ENCODE measurements at regions not wholly inside any gene's neighbourhood (a gene's known extent, or its start where the extent isn't known, plus 50 kb on each side); places are given as distances from the start of the nearest gene placed in this dataset.

- POLR2A ChIA-PET = no interaction called here
- H3K27ac ChIP-seq (ENCODE audit: low read length) = no peak overlapping the region
- no peak overlapping the region for H3K27ac Mint-ChIP-seq
- no peaks in the 10 kb centered on the region for H3K36me3 ChIP-seq (ENCODE audit: control insufficient read depth in 2 of 2, extremely low read depth in 1 of 2, insufficient read depth in 1 of 2, low read length in 1 of 2)
- H3K36me3 Mint-ChIP-seq = no peaks in the 10 kb centered on the region
- no peaks in the 10 kb centered on the region for H3K27me3 ChIP-seq (replicated peaks in 1 of 2; ENCODE audit: control insufficient read depth in 2 of 2, extremely low read depth in 1 of 2, insufficient read depth in 2 of 2, low read length in 1 of 2)
- H3K27me3 Mint-ChIP-seq = no peaks in the 10 kb centered on the region
- CTCF ChIA-PET = no interaction called here
- H3K4me3 ChIP-seq (ENCODE audit: control insufficient read depth in 1 of 2, extremely low read depth in 1 of 2, low read length in 1 of 2) = no peak overlapping the region
- no peak overlapping the region for H3K4me3 Mint-ChIP-seq
- WGBS (ENCODE audit: insufficient coverage) = no CpG with 5 or more reads among the region's 2 CpGs
- H3K9me3 ChIP-seq = no peaks in the 10 kb centered on the region
- H3K4me1 ChIP-seq (ENCODE audit: control insufficient read depth in 1 of 2, extremely low read depth in 1 of 2, insufficient read depth in 2 of 2, low read length in 2 of 2) = no peaks in the 10 kb centered on the region
- DNase-seq = no peak
- no peak for ATAC-seq (replicated peaks in 1 of 4)
- H3K9me3 Mint-ChIP-seq = peaks cover 0 to 9% (median 2%) of the 10 kb centered on the region in 3 donors
- H3K4me1 Mint-ChIP-seq = no peaks in the 10 kb centered on the region
Measured at GRCh38 chrX:6660567-6661264, 125.8 kb upstream of the VCX3A start.

- no peak overlapping the region for H3K4me3 Mint-ChIP-seq
- no CpG with 5 or more reads among the region's 2 CpGs for WGBS (ENCODE audit: insufficient coverage)
- H3K27me3 Mint-ChIP-seq = no peaks in the 10 kb centered on the region
- Histone ChIP-seq H3K4me1 (ENCODE audit: control insufficient read depth in 1 of 2, extremely low read depth in 1 of 2, insufficient read depth in 2 of 2, low read length in 2 of 2) (no peaks in the 10 kb centered on the region), H3K4me3 (ENCODE audit: control insufficient read depth in 1 of 2, extremely low read depth in 1 of 2, low read length in 1 of 2) (no peak overlapping the region), H3K9me3 (no peaks in the 10 kb centered on the region), H3K27ac (ENCODE audit: low read length) (no peak overlapping the region), H3K36me3 (ENCODE audit: control insufficient read depth in 2 of 2, extremely low read depth in 1 of 2, insufficient read depth in 1 of 2, low read length in 1 of 2) (no peaks in the 10 kb centered on the region), H3K27me3 (replicated peaks in 1 of 2; ENCODE audit: control insufficient read depth in 2 of 2, extremely low read depth in 1 of 2, insufficient read depth in 2 of 2, low read length in 1 of 2) (no peaks in the 10 kb centered on the region)
- no peak overlapping the region for H3K27ac Mint-ChIP-seq
- H3K9me3 Mint-ChIP-seq = peaks cover 0 to 4% (median 2%) of the 10 kb centered on the region in 3 donors
- no peaks in the 10 kb centered on the region for H3K36me3 Mint-ChIP-seq
- H3K4me1 Mint-ChIP-seq = no peaks in the 10 kb centered on the region
- ChIA-PET POLR2A (no interaction called here), CTCF (no interaction called here)
- DNase-seq (no peak), ATAC-seq (replicated peaks in 1 of 4) (no peak)
Measured at GRCh38 chrX:6645216-6645615, 110.3 kb upstream of the VCX3A start.

GRCh38 chrX:6644411-6644810, 109.5 kb upstream of the VCX3A start:
- H3K27ac ChIP-seq (ENCODE audit: low read length) = no peak overlapping the region
- CTCF ChIA-PET = no interaction called here
- H3K4me3 ChIP-seq (ENCODE audit: control insufficient read depth in 1 of 2, extremely low read depth in 1 of 2, low read length in 1 of 2) = no peak overlapping the region
- Mint-ChIP-seq H3K4me3 (no peak overlapping the region), H3K36me3 (no peaks in the 10 kb centered on the region), H3K9me3 (peaks cover 0 to 7% (median 2%) of the 10 kb centered on the region in 3 donors), H3K27me3 (no peaks in the 10 kb centered on the region), H3K27ac (no peak overlapping the region), H3K4me1 (no peaks in the 10 kb centered on the region)
- ATAC-seq (replicated peaks in 1 of 4) = no peak
- no CpG with 5 or more reads among the region's 4 CpGs for WGBS (ENCODE audit: insufficient coverage)
- H3K36me3 ChIP-seq (ENCODE audit: control insufficient read depth in 2 of 2, extremely low read depth in 1 of 2, insufficient read depth in 1 of 2, low read length in 1 of 2) = no peaks in the 10 kb centered on the region
- POLR2A ChIA-PET = no interaction called here
- no peaks in the 10 kb centered on the region for H3K9me3 ChIP-seq
- H3K27me3 ChIP-seq (replicated peaks in 1 of 2; ENCODE audit: control insufficient read depth in 2 of 2, extremely low read depth in 1 of 2, insufficient read depth in 2 of 2, low read length in 1 of 2) = no peaks in the 10 kb centered on the region
- no peaks in the 10 kb centered on the region for H3K4me1 ChIP-seq (ENCODE audit: control insufficient read depth in 1 of 2, extremely low read depth in 1 of 2, insufficient read depth in 2 of 2, low read length in 2 of 2)
- DNase-seq = no peak

- WGBS (ENCODE audit: insufficient coverage) = no CpG with 5 or more reads among the region's 4 CpGs
- ChIA-PET POLR2A (no interaction called here), CTCF (no interaction called here)
- Histone ChIP-seq H3K9me3 (no peaks in the 10 kb centered on the region), H3K36me3 (ENCODE audit: control insufficient read depth in 2 of 2, extremely low read depth in 1 of 2, insufficient read depth in 1 of 2, low read length in 1 of 2) (no peaks in the 10 kb centered on the region), H3K4me3 (ENCODE audit: control insufficient read depth in 1 of 2, extremely low read depth in 1 of 2, low read length in 1 of 2) (no peak overlapping the region), H3K4me1 (ENCODE audit: control insufficient read depth in 1 of 2, extremely low read depth in 1 of 2, insufficient read depth in 2 of 2, low read length in 2 of 2) (no peaks in the 10 kb centered on the region), H3K27me3 (replicated peaks in 1 of 2; ENCODE audit: control insufficient read depth in 2 of 2, extremely low read depth in 1 of 2, insufficient read depth in 2 of 2, low read length in 1 of 2) (no peaks in the 10 kb centered on the region), H3K27ac (ENCODE audit: low read length) (no peak overlapping the region)
- no peaks in the 10 kb centered on the region for H3K4me1 Mint-ChIP-seq
- no peak overlapping the region for H3K27ac Mint-ChIP-seq
- H3K27me3 Mint-ChIP-seq = no peaks in the 10 kb centered on the region
- peaks cover 0 to 6% (median 1%) of the 10 kb centered on the region in 3 donors for H3K9me3 Mint-ChIP-seq
- no peak for ATAC-seq (replicated peaks in 1 of 4)
- no peak overlapping the region for H3K4me3 Mint-ChIP-seq
- no peak for DNase-seq
- H3K36me3 Mint-ChIP-seq = no peaks in the 10 kb centered on the region
Measured at GRCh38 chrX:6640727-6641126, 105.8 kb upstream of the VCX3A start.

- WGBS (ENCODE audit: insufficient coverage) = 100% methylated on average over 1 of the region's 7 CpGs
- Mint-ChIP-seq H3K4me1 (no peaks in the 10 kb centered on the region), H3K4me3 (no peak overlapping the region), H3K27ac (no peak overlapping the region), H3K27me3 (no peaks in the 10 kb centered on the region), H3K36me3 (no peaks in the 10 kb centered on the region), H3K9me3 (peaks cover 2 to 9% (median 3%) of the 10 kb centered on the region in 3 donors)
- ATAC-seq (replicated peaks in 1 of 4) (no peak), DNase-seq (no peak)
- Histone ChIP-seq H3K9me3 (no peaks in the 10 kb centered on the region), H3K4me3 (ENCODE audit: control insufficient read depth in 1 of 2, extremely low read depth in 1 of 2, low read length in 1 of 2) (no peak overlapping the region), H3K4me1 (ENCODE audit: control insufficient read depth in 1 of 2, extremely low read depth in 1 of 2, insufficient read depth in 2 of 2, low read length in 2 of 2) (no peaks in the 10 kb centered on the region), H3K27me3 (replicated peaks in 1 of 2; ENCODE audit: control insufficient read depth in 2 of 2, extremely low read depth in 1 of 2, insufficient read depth in 2 of 2, low read length in 1 of 2) (no peaks in the 10 kb centered on the region), H3K36me3 (ENCODE audit: control insufficient read depth in 2 of 2, extremely low read depth in 1 of 2, insufficient read depth in 1 of 2, low read length in 1 of 2) (no peaks in the 10 kb centered on the region), H3K27ac (ENCODE audit: low read length) (no peak overlapping the region)
- ChIA-PET POLR2A (no interaction called here), CTCF (interaction anchor here in 1 of 2 donors (0.6 to 0.7 kb wide), 2 partner anchors 27 to 424 kb away, joined by 3 to 6 read pairs; no protein-coding TSS in a partner anchor)
Measured at GRCh38 chrX:6614506-6614905, 79.6 kb upstream of the VCX3A start.

- Mint-ChIP-seq H3K4me3 (no peak overlapping the region), H3K9me3 (peaks cover 0 to 3% (median 0%) of the 10 kb centered on the region in 3 donors), H3K4me1 (no peaks in the 10 kb centered on the region), H3K27ac (no peak overlapping the region), H3K36me3 (no peaks in the 10 kb centered on the region), H3K27me3 (no peaks in the 10 kb centered on the region)
- Histone ChIP-seq H3K4me3 (ENCODE audit: control insufficient read depth in 1 of 2, extremely low read depth in 1 of 2, low read length in 1 of 2) (no peak overlapping the region), H3K9me3 (no peaks in the 10 kb centered on the region), H3K4me1 (ENCODE audit: control insufficient read depth in 1 of 2, extremely low read depth in 1 of 2, insufficient read depth in 2 of 2, low read length in 2 of 2) (no peaks in the 10 kb centered on the region), H3K27ac (ENCODE audit: low read length) (no peak overlapping the region), H3K27me3 (replicated peaks in 1 of 2; ENCODE audit: control insufficient read depth in 2 of 2, extremely low read depth in 1 of 2, insufficient read depth in 2 of 2, low read length in 1 of 2) (no peaks in the 10 kb centered on the region), H3K36me3 (ENCODE audit: control insufficient read depth in 2 of 2, extremely low read depth in 1 of 2, insufficient read depth in 1 of 2, low read length in 1 of 2) (no peaks in the 10 kb centered on the region)
- DNase-seq (no peak), ATAC-seq (replicated peaks in 1 of 4) (no peak)
- ChIA-PET POLR2A (no interaction called here), CTCF (no interaction called here)
- no CpG with 5 or more reads among the region's 4 CpGs for WGBS (ENCODE audit: insufficient coverage)
Measured at GRCh38 chrX:6599230-6599860, 64.4 kb upstream of the VCX3A start.
